GM10248 (cell line): ENCODE measurements at regions not wholly inside any gene's neighbourhood (a gene's known extent, or its start where the extent isn't known, plus 50 kb on each side); places are given as distances from the start of the nearest gene placed in this dataset.
"Not testable (repeated sequence)": the region's sequence is repeated elsewhere in the genome, so short reads cannot be mapped to it uniquely, and the experiment has no call there.

Experiments used
- CTCF ChIA-PET: fragments of 300-600 bp; sonication (Branson Sonifier 250); formaldehyde crosslinking; extraction: SDS; loops from one replicate; lab custom pipeline; 2021; ENCODE audit warnings: antibody characterized with exemption; lab: Yijun Ruan, JAX
- POLR2A ChIA-PET: fragments of 350-650 bp; sonication (Branson Sonifier 250); formaldehyde crosslinking; extraction: SDS; loops from one replicate; lab custom pipeline; 2020; ENCODE audit warnings: antibody characterized with exemption; lab: Yijun Ruan, JAX
- DNase-seq: peaks from one replicate; pipeline ENCODE4 v3.0.0; 2012; ENCODE audit errors: extremely low spot score
- TF ChIP-seq, protein P1 (sequence below): IDR thresholded peaks from 2 replicates; pipeline ENCODE4 v1.5.1; 2012; ENCODE audit warnings: mild to moderate bottlenecking, low read depth; ENCODE audit errors: extremely low read depth, missing control alignments, control extremely low read depth

DNA sequence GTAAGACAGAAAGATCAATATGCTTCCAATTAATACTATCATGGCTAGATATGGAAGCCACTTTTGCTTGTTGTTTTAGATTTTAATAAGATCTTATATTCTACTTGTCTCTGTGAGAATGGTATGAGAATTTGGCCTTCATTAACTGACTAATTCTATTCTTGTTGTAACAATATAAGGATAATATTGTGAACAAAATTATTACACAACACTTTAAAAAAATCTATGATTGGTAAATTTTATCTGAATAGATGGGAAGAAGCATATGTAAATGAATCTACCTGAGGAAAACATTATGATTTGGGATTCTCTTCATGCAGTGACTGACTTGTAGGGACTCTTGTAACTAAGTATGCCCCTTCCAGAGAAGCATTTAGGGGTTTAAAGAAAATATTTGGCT, 308.9 kb upstream of the KCND2 start:
- no peak for DNase-seq
- ChIA-PET POLR2A (no interaction called here), CTCF (interaction anchor here (1.5 kb wide), 1 partner anchor 28 kb away, joined by 6 read pairs; no protein-coding TSS in a partner anchor)
- TF ChIP-seq, protein P1, sequence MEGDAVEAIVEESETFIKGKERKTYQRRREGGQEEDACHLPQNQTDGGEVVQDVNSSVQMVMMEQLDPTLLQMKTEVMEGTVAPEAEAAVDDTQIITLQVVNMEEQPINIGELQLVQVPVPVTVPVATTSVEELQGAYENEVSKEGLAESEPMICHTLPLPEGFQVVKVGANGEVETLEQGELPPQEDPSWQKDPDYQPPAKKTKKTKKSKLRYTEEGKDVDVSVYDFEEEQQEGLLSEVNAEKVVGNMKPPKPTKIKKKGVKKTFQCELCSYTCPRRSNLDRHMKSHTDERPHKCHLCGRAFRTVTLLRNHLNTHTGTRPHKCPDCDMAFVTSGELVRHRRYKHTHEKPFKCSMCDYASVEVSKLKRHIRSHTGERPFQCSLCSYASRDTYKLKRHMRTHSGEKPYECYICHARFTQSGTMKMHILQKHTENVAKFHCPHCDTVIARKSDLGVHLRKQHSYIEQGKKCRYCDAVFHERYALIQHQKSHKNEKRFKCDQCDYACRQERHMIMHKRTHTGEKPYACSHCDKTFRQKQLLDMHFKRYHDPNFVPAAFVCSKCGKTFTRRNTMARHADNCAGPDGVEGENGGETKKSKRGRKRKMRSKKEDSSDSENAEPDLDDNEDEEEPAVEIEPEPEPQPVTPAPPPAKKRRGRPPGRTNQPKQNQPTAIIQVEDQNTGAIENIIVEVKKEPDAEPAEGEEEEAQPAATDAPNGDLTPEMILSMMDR, result no peak

DNA sequence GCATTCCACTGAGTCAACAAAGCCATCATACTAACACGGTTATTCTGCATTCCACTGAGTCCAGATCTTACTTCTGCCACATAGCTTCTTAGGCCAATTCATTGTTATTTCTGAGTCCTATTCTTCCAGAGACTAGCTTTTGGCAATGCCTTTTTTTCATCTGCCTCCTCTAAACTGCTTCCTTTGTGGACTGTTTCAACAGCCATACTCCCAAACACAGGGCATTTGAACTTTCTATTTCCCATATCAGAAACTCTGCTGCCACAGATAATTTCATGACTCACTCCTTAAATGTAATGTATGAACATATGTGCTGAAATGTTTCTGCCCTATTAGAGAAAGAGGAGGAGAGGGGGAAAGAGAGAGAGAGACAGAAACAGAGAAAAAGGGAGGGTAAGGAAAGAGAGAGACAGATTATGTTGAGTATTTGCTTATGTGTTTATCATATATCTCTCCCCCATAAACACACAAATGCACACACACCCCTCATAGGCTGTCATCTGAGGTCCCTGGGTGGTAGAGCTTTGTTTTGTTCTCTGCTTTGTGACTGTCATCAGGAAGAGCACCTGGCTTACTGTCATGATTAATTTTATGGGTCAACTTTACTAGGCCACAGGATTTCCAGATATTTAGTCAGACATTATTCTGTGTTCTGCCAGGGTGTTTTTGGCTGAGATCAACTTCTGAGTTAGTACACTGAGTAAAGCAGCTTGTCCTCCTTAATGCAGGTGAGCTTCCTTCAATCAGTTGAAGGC, 308.0 kb upstream of the KCND2 start:
- TF ChIP-seq, protein P1, result no peak
- no peak for DNase-seq
- POLR2A ChIA-PET, result no interaction called here
- CTCF ChIA-PET, result interaction anchor here (0.8 to 1.5 kb wide), 2 partner anchors 22 to 29 kb away, joined by 3 to 6 read pairs; no protein-coding TSS in a partner anchor

GRCh38 chr7:119967221-119967620, 305.8 kb upstream of the KCND2 start:
- DNase-seq, result no peak
- ChIA-PET POLR2A (no interaction called here), CTCF (interaction anchor here (2.0 kb wide), 1 partner anchor 21 kb away, joined by 6 read pairs; no protein-coding TSS in a partner anchor)
- TF ChIP-seq, protein P1, result no peak

GRCh38 chr7:119968411-119968810, 304.6 kb upstream of the KCND2 start:
- CTCF ChIA-PET, result interaction anchor here (2.0 kb wide), 1 partner anchor 20 kb away, joined by 6 read pairs; no protein-coding TSS in a partner anchor
- POLR2A ChIA-PET, DNase-seq: not testable (repeated sequence)

GRCh38 chr7:119969054-119969453, 303.9 kb upstream of the KCND2 start:
- ChIA-PET CTCF (interaction anchor here (2.0 kb wide), 1 partner anchor 19 kb away, joined by 6 read pairs; no protein-coding TSS in a partner anchor), POLR2A (no interaction called here)
- TF ChIP-seq, protein P1, result no peak
- no peak for DNase-seq

DNA sequence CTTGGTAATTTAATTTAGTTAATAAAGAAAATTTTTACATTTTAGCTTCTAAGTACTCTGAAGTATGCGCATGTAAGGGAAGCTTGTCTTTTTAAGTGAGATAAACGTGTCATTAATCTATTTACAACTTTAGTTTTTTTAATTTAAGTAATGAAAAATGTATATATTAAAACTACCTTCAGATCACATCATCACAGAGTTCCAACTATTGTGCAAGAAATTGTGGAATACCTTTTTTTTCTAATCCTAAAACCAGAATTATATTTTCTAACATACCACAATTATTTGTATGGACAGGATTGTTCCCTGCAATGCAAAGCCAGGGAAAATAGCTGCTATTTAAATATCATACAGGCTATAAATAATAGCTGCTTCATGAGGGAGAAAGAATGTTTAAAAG, 303.2 kb upstream of the KCND2 start:
- ChIA-PET CTCF (no interaction called here), POLR2A (no interaction called here)
- TF ChIP-seq, protein P1, result no peak
- DNase-seq, result no peak

GRCh38 chr7:119974972-119975371, 298.0 kb upstream of the KCND2 start:
- ChIA-PET POLR2A (no interaction called here), CTCF (no interaction called here)
- no peak for DNase-seq
- TF ChIP-seq, protein P1, result no peak
